HUES64 (cell line): ENCODE measurements at regions not wholly inside any gene's neighbourhood (a gene's known extent, or its start where the extent isn't known, plus 50 kb on each side); places are given as distances from the start of the nearest gene placed in this dataset.
A peak's percentile ranks its signal among the peaks of the same experiment; 100 is the strongest.

ENCODE experiments used
- H3K27ac ChIP-seq: 2 replicates; pipeline ENCODE4 v1.7.0; 2013; ENCODE audit warnings: low read depth, low read length, inconsistent platforms
- H3K27me3 ChIP-seq: 2 replicates; pipeline ENCODE4 v1.6.1; 2013; ENCODE audit warnings: mild to moderate bottlenecking, low read length; ENCODE audit not compliant: insufficient read depth
- H3K36me3 ChIP-seq: 2 replicates; pipeline ENCODE4 v1.6.1; 2013; ENCODE audit warnings: mild to moderate bottlenecking, low read length; ENCODE audit not compliant: insufficient read depth
- H3K4me1 ChIP-seq: 2 replicates; pipeline ENCODE4 v1.6.1; 2013; ENCODE audit warnings: mild to moderate bottlenecking, low read length, moderate library complexity; ENCODE audit not compliant: insufficient read depth
- H3K4me3 ChIP-seq: 2 replicates; pipeline ENCODE4 v1.5.1; 2013; ENCODE audit warnings: mild to moderate bottlenecking, low read length, moderate library complexity
- H3K9ac ChIP-seq: 2 replicates; pipeline ENCODE4 v1.6.1; 2013; ENCODE audit warnings: mild to moderate bottlenecking, low read depth, low read length
- H3K9me3 ChIP-seq: 2 replicates; pipeline ENCODE4 v1.6.1; 2013; ENCODE audit warnings: low read depth, low read length; ENCODE audit not compliant: insufficient read depth
- WGBS: fragments of 150-250, 120-280 bp; methylation state at CpG from one replicate; pipeline ENCODE4 v1.1.7; 2013; ENCODE audit warnings: missing lambda C conversion rate; 5-methylcytosine and 5-hydroxymethylcytosine counted together

DNA sequence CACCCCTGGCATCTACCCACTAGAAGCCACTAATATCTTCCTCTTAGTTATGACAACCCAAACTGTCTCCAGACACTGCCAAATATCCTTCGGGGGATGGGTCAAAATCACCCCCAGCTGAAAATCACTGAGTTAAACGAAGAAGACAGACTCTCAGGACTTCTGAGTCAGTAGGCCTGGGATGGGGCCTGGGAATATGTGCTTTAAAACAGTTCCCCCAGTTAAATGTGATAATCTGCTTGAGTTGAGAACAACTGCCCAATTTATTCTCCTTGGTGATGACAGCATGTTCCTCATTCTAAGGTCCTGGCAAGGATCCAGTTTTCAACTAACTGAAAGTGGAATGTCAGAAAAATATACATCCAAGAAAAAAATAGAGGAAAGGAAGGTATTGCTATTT is 52.4 kb downstream of the CBLL2 start:
- WGBS, result 83% methylated on average over 2 of the region's 2 CpGs
- Histone ChIP-seq H3K4me1 (peaks cover 11% of the 10 kb centered on the region), H3K9ac (no peak overlapping the region), H3K27me3 (no peaks in the 10 kb centered on the region), H3K9me3 (no peaks in the 10 kb centered on the region), H3K36me3 (no peaks in the 10 kb centered on the region), H3K27ac (no peak overlapping the region), H3K4me3 (no peak overlapping the region)

- Histone ChIP-seq H3K27ac (no peak overlapping the region), H3K36me3 (no peaks in the 10 kb centered on the region), H3K27me3 (no peaks in the 10 kb centered on the region), H3K9me3 (no peaks in the 10 kb centered on the region), H3K4me3 (no peak overlapping the region), H3K9ac (no peak overlapping the region), H3K4me1 (no peaks in the 10 kb centered on the region)
- 89% methylated on average over 2 of the region's 2 CpGs for WGBS
Observed at GRCh38 chrX:22329783-22330182, 57.1 kb downstream of the CBLL2 start.

DNA sequence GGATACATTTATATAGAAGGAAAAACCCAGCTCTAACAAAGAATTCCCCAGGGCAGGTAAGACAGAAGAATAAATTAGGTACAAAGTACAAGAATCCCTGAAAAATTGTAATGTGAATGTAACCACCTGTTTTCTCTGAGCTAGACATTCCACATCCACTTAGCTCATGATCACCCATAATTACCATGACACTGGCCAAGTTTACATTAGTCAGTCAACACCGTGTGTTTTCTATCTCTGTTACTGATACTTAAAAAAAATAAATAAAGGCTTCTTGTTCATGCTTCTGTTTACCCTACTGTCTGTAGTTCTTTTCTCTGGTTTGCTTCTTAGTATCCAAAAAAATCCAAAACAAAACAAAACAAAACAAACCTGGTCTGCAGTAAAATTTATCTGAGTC is 66.0 kb downstream of the CBLL2 start:
- WGBS, result no CpG with 5 or more reads among the region's 1 CpG
- H3K9ac ChIP-seq, result no peak overlapping the region
- H3K4me1 ChIP-seq, result peaks cover 15% of the 10 kb centered on the region; the same call in 1 of the 2 replicates

DNA sequence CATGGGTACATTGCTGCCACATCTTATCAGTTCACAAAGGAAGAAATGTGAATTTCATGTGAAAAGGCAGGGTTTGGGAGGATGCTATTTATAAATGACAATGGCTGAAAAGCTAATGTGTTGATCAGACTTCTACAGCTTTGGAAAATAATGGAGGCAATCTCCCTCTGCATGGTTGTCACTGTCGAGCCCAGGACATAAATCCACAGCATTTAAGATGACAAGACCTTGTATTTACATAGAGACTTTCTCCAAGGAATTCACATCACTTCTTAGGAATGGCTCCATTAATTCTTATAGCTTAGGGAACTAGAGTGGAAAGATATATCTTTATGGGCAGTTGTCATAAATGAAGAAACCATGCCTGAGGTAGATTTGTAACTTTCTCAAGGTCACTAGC is 66.7 kb downstream of the CBLL2 start:
- 69% methylated on average over 1 of the region's 1 CpG for WGBS
- H3K4me1 ChIP-seq, result peaks cover 15% of the 10 kb centered on the region; the same call in 1 of the 2 replicates

More for the DNA sequence above, 66.0 kb downstream of the CBLL2 start:
- Histone ChIP-seq H3K27ac (peak overlapping the region; percentile 78; the same call in 1 of the 2 replicates), H3K9me3 (peaks cover 2% of the 10 kb centered on the region; the same call in 1 of the 2 replicates), H3K27me3 (no peaks in the 10 kb centered on the region), H3K4me3 (no peak overlapping the region), H3K36me3 (no peaks in the 10 kb centered on the region)

GRCh38 chrX:22340022-22340616 is 67.4 kb downstream of the CBLL2 start:
- Histone ChIP-seq H3K27me3 (no peaks in the 10 kb centered on the region), H3K4me1 (peaks cover 15% of the 10 kb centered on the region; the same call in 1 of the 2 replicates), H3K9ac (no peak overlapping the region), H3K9me3 (peaks cover 2% of the 10 kb centered on the region; the same call in 1 of the 2 replicates), H3K4me3 (no peak overlapping the region), H3K27ac (no peak overlapping the region), H3K36me3 (no peaks in the 10 kb centered on the region)
- 92% methylated on average over 4 of the region's 5 CpGs for WGBS

More for the DNA sequence above, 66.7 kb downstream of the CBLL2 start:
- Histone ChIP-seq H3K27me3 (no peaks in the 10 kb centered on the region), H3K27ac (peak overlapping the region; percentile 37; the same call in 1 of the 2 replicates), H3K4me3 (no peak overlapping the region), H3K9me3 (peaks cover 2% of the 10 kb centered on the region; the same call in 1 of the 2 replicates), H3K36me3 (no peaks in the 10 kb centered on the region), H3K9ac (no peak overlapping the region)

DNA sequence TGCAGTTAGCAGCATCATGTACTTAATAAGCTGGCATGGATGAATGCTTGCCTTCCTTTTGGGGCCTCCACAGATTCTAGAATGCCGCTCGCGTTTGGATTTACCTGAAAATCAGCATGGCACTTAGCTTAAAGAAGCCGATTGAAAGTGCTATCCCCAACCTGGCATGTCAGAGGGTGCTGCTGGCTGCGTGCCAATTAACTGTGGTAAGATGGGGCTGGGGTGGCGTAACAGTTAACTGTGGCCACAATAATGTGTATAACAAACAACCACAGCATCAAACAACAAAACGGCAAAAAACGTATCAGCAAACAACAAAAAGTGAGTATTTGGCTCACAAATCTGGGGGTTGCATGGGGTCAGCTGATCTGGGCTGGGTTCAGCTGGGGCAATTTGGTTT is 70.5 kb downstream of the CBLL2 start:
- Histone ChIP-seq H3K9me3 (no peaks in the 10 kb centered on the region), H3K4me3 (no peak overlapping the region), H3K4me1 (peaks cover 15% of the 10 kb centered on the region; the same call in 1 of the 2 replicates), H3K27me3 (no peaks in the 10 kb centered on the region), H3K36me3 (no peaks in the 10 kb centered on the region), H3K27ac (no peak overlapping the region), H3K9ac (no peak overlapping the region)
- WGBS, result 91% methylated on average over 7 of the region's 8 CpGs

DNA sequence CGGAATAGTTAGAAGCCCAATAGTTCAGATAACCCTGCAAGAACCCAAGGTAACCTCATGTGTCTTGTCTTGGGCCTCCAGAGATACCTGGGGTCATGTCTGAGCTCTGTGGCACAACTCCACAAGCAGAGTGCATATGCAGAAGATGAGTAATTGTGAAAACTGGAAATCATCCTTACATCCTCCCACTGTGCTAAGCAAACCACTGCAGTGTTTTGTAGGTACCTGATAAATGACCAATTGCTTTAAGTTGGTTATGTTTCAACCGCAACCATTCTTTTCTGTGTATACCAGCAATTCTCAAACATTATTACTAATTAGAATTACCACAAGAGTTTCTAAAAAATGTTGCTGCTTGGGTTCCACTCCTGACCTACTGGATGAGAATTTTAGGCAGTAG is 73.2 kb downstream of the CBLL2 start:
- Histone ChIP-seq H3K4me3 (no peak overlapping the region), H3K4me1 (no peaks in the 10 kb centered on the region), H3K9me3 (no peaks in the 10 kb centered on the region), H3K27ac (no peak overlapping the region), H3K36me3 (no peaks in the 10 kb centered on the region), H3K27me3 (no peaks in the 10 kb centered on the region), H3K9ac (no peak overlapping the region)
- WGBS, result 100% methylated on average over 1 of the region's 2 CpGs

DNA sequence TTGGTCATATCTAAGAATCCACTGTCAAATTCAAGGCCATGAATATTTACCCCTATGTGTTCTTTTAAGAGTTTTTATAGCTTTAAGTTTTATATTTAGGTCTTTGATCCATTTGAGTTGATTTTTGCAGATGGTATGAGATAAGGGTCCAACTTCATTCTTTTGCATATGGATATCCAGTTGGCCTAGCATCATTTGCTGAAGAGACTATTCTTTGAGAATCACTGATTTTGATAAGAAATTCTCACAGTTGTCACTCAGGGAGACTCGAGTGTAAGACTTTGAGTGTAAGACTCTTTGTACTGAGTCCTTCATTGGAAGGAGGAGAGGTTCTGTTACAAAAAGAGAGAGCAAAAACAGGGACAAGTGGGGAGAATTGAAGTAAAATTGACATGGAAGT is 74.8 kb downstream of the CBLL2 start:
- no peaks in the 10 kb centered on the region for H3K9me3 ChIP-seq
- H3K4me3 ChIP-seq, result no peak overlapping the region
- H3K9ac ChIP-seq, result no peak overlapping the region
- no peak overlapping the region for H3K27ac ChIP-seq
- no peaks in the 10 kb centered on the region for H3K27me3 ChIP-seq
- no peaks in the 10 kb centered on the region for H3K4me1 ChIP-seq
- no peaks in the 10 kb centered on the region for H3K36me3 ChIP-seq
- 86% methylated on average over 1 of the region's 1 CpG for WGBS

DNA sequence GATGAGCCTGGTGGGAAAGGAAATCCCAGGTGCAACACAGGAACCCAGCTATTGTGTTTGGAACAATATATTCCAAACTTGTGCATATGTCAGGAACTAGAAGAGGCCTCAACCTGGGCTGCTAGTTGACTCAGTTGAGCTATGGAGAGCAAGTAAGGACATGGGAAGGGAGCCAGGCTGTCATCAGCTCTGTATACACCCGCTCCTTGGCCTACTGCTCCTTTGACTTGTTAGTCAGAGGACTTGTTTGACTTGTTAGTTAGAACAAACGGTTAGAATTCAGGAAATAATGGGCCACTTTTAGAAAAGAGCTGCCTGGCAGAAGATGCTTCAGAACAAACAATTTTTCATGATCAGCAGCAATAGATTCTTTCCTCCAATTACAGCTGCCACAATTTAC is 76.4 kb downstream of the CBLL2 start:
- Histone ChIP-seq H3K4me1 (peaks cover 7% of the 10 kb centered on the region; the same call in 1 of the 2 replicates), H3K4me3 (no peak overlapping the region), H3K36me3 (no peaks in the 10 kb centered on the region), H3K27ac (no peak overlapping the region), H3K9me3 (no peaks in the 10 kb centered on the region), H3K9ac (no peak overlapping the region), H3K27me3 (no peaks in the 10 kb centered on the region)
- 100% methylated on average over 2 of the region's 2 CpGs for WGBS

DNA sequence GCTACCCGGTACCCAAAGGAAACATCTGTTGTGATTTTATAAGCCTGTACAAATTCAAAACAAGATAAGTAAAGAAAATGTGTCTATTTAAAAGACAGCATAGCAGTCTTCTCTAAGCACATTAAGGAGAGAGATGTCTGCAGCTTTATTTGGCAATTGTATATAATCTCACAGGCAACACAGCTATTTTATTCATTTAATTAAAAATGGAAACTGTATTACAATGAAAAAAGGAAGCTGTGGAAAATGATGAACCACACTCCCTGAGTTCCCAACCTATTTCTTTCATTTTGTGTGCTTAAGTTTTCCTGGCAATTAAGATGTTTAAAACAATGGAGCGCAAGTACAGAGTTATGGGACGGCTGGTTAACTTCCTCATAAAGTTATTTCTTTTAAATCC is 78.4 kb downstream of the CBLL2 start:
- no peak overlapping the region for H3K9ac ChIP-seq
- H3K27me3 ChIP-seq, result no peaks in the 10 kb centered on the region
- no peaks in the 10 kb centered on the region for H3K9me3 ChIP-seq
- H3K36me3 ChIP-seq, result no peaks in the 10 kb centered on the region
- H3K27ac ChIP-seq, result no peak overlapping the region
- peaks cover 11% of the 10 kb centered on the region; the same call in 1 of the 2 replicates for H3K4me1 ChIP-seq
- WGBS, result 80% methylated on average over 1 of the region's 3 CpGs
- no peak overlapping the region for H3K4me3 ChIP-seq

DNA sequence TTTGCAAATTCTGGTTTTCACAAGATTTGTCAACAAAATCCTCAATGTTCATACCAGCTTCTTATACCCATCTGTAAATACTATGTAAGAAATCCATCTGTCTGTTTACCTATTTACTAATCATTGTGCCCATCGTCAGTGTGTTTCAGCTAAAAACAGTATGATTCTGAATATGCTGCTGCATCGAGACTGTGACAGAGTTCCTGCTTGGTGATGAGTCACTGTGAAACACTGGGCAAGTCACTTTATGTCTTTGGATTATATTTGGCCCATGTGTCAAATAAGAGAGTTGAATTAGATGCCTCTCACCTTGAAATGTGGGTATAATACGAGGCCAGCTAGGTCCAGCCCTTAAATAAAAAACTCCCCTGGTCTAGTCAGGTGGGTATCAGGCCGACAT is 79.3 kb downstream of the CBLL2 start:
- 91% methylated on average over 3 of the region's 4 CpGs for WGBS
- H3K9ac ChIP-seq, result no peak overlapping the region
- H3K9me3 ChIP-seq, result no peaks in the 10 kb centered on the region
- no peaks in the 10 kb centered on the region for H3K27me3 ChIP-seq
- H3K36me3 ChIP-seq, result no peaks in the 10 kb centered on the region
- no peak overlapping the region for H3K27ac ChIP-seq
- no peak overlapping the region for H3K4me3 ChIP-seq
- peaks cover 11% of the 10 kb centered on the region; the same call in 1 of the 2 replicates for H3K4me1 ChIP-seq

GRCh38 chrX:22357621-22358020 is 84.9 kb downstream of the CBLL2 start:
- no peaks in the 10 kb centered on the region for H3K9me3 ChIP-seq
- no peak overlapping the region for H3K27ac ChIP-seq
- no peak overlapping the region for H3K9ac ChIP-seq
- peaks cover 11% of the 10 kb centered on the region; the same call in 1 of the 2 replicates for H3K4me1 ChIP-seq
- 100% methylated on average over 2 of the region's 2 CpGs for WGBS
- H3K27me3 ChIP-seq, result no peaks in the 10 kb centered on the region
- H3K36me3 ChIP-seq, result no peaks in the 10 kb centered on the region
- H3K4me3 ChIP-seq, result no peak overlapping the region
